ENCODE measurements at regions not wholly inside any gene's neighbourhood (a gene's known extent, or its start where the extent isn't known, plus 50 kb on each side); places are given as distances from the start of the nearest gene placed in this dataset.
"Not testable (repeated sequence)": the region's sequence is repeated elsewhere in the genome, so short reads cannot be mapped to it uniquely, and the experiment has no call there.

DNA sequence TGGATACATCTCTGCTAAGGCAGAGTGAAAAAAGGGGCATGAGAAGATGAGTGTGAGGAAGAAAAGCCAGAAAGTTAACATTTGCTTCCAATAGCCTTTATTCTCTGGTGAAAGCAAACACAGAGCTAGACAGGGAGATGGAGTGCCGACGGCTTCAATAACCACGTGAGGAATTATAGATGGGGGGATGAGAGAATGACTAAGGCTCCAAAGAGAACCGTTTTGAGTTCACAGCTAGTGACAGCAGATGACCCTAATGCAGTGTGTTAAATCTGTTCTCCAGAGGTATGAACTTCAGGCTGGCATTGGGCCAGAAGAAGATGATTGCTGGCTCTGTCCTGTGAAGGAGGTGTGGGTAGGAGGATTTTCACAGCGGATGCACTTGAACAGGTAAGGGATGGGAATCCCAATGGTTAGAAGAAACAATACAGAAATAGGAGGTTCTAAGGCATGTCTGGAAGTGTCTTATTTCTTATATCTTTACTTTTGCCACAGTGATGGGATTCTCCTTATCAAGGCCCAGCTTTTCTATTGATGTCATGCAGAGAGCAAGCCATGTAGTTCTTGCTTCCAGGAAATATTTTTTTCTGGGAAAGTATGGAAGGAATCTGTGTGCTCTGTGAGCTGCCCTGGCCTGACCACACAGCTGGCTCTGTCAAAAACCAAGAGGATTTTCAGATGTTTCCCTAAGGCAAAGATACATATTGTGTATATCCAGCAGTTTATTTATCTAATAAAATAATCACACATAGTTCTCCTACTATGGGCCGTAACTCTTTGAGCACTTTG lies 573.8 kb downstream of the LTN1 start:
- DNase-seq (ENCODE audit: low spot score) = no peak

DNA sequence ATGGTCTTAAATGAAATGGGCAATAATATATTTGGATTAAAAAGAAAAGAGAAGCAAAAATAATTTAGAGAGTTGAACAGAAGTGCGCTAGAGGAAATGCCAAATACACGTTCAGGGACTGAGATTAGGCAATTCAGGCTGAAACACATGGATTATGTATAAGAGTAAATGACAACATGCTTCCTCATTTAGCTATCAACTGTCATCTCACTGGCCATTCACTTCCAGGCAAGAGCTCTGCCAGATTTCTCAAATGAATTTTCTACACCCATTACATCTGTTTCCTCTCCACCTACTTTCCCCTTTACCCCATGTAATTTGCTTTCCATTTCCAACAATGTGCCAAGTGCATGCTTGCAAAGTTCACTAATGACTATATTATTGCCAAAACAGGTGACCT lies 582.4 kb downstream of the LTN1 start:
- no peak for DNase-seq (ENCODE audit: low spot score)

DNA sequence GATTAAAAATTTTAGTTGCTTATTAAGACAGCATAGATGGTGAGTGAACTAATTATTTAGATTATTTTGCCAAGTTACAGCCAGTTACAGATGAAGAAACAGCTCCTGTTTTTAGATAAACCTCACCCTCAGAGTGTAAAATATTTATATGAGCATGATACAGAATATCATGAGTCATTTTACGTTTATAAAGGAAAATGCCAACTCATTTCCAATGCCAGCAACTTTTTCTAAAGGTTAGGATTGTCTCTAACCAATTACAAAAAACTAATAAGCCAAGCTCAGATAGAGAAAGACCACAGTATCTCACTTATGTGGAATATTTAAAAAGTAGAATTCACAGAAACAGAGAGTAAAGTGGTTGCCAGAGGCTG lies 590.1 kb downstream of the LTN1 start:
- DNase-seq (ENCODE audit: low spot score) = no peak

DNA sequence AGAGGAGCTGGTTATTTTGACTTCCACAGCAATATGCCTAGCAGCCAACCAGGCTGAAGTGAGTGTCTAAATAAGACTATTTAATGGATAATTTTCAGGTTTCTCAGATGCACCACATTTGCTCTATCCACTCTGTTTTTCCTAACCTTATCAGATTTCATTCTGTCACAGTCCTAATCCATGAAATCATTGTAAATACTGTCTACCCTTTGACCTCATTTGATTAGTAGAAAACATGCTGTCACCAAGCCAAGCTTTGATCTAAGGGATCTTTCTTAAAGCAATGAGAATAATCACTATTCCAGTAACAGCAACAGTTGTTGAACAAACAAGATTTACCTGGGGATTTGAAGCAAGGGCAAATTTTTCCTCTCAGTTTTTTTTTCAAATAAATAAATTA lies 595.6 kb downstream of the LTN1 start:
- no peak for DNase-seq (ENCODE audit: low spot score)

DNA sequence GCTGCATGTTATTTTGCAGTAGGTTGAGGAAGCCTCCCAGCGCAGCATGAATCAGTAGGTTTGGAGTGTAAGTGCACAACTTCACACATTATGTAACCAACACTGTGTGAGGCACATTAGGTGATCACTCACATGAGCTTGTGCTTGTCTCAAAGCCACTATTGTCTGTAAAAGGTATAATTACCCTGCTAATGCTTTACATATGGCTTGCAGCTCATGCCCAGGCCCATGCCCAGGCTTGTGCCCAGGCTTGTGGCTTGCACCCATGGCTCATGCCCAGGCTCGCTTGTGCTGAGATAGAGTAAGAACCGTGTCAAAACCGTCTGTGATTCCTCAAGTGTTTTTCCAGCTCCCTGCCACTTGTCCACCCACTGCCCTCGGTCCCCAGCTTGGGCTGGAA lies 596.3 kb downstream of the LTN1 start:
- DNase-seq (ENCODE audit: low spot score) = no peak

DNA sequence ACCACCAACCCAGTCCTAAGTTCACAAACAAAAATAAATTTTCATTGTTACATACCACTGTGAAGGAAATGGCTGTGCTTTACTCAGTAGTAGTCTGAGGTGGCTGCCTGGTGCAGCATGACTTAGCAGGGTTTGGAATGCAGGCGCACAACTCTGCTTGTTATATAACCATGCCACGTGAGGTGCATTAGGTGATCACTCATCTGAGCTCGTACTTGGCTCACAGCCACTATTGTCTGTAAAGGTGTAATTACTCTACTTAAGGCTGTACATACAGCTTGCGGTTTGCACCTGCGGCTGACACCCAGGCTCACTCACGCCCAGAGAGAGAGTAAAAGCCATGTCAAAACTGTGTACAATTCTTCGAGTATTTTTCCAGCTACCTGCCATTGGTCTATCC lies 599.4 kb downstream of the LTN1 start:
- DNase-seq (ENCODE audit: low spot score) = no peak

DNA sequence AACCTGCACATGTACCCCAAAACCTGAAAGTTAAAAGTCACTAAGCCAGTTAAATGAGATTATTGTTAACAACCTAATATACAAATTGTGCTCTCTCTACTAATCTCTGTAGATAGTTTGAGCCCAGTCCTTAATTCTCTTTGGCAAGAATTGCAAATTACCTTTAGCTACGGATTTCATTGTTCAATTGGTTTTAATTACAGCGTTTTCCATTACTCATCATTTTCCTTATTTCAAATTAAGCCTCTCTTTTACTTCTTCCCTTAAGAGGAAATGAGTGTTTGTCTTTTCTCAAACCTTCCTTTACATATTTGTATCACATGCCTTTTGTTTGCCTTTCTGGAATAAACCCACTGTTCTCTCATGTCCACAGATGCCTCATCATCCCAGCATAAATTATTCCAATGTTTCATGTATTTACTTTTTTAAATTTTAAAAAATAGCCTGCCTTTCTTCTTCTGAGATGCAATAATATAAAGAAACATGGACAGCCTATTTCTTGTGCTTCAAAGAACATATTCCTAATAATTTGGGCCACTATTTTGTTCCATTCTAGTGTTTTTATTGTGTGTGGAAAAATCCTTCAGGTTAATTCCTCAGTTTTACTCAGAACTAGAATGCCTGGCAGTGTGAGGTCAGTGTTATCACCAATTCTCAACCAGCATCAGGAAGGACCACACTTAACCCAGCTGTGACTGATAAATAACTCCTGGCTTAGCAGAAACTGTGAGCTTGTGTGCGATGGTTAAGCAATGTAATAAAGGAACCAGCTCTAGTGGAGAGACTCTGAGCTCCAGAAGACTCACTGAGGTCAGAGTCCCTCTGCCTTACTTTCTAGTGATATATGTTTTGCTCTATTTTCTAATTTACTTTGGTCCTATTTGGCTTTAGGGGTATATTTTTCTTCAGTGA lies 600.5 kb downstream of the LTN1 start:
- no peak for DNase-seq (ENCODE audit: low spot score)

DNA sequence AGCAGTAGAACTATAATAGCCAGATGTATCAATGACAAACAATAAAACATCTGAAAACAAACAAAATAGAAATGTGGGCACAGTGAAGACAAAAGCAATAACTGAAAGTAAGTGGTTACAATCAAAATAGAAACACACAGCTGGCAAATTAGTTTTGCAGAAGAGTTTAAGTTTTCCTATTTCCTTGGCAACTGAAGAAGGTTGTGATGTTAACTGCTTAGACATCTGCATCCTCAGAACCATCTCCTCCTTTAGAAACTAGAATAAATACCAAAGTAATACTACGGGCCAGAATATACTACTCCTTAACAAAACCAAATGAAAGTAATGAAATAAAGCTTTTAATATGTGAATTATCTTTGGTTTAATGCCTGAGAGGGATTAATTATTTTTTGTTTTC lies 605.5 kb downstream of the LTN1 start:
- DNase-seq (ENCODE audit: low spot score) = no peak

DNA sequence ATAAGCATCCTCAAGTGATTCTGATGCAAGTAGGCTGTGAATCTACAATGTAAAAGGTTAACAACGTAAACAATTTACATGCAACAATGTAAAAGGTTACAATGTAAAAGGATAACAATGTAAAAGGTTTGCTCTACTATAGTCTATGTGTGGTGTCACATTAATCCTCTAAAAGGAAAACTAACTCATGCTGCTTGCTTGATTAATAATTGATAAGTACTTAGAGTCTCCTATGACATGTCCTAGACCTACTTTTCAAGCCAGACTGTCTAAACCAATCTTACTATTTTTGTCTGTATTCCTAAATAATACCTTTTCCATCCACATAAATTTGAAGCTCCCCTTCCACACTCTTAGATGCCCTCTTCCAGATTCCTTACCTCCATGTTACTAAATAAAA lies 606.8 kb downstream of the LTN1 start:
- no peak for DNase-seq (ENCODE audit: low spot score)

DNA sequence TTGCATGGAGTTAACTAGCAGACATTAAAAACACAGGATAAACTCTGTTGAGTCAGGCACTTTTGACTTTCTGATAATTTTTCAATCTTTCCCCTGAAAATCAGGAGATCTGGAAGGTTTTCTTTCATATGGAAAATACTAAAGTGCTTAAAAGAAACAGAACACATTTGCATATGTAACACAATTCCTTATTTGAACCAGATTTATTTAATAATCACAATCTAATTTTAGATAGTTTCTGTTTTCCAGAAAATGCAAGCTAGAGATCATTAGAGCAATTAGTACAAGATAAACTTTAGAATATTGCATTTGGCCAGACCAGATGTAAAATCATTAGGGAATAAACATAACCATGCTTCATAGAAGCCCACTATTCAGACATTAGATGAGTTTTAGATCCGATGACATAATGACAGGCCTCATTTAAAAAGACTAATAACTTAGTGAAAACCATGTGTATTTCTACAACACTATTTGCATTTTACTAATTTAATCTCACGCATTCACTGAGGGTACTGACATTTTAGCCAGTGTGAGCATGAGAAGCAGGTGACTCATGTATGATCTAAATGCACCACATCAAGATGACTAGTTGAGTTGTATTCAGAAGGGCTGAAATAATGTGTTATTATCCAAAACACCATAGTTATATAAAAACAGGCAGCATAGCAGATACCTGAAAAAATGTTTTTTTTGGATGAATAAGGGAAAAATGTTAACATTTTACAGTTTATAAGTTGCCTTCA lies 611.5 kb downstream of the LTN1 start:
- DNase-seq (ENCODE audit: low spot score) = not testable (repeated sequence)

DNA sequence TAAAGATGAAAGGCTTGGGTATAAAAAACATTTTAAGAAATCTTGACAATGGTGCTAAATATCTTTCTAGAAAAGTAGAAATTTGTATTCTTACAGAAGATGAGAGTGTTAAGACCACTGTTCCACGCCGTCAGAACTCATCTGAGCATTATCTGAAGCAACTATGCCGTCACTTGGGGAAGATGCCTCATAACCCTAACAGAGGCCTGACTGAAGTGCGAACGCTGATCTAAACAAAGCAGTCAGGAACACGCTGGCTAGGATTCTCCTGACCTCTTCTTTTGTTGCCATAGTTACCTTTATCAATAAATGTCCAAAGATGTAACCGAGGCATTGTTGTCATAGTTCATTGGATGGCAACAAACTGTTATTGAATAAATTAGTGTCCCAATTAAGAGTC lies 612.4 kb downstream of the LTN1 start:
- DNase-seq (ENCODE audit: low spot score) = no peak

DNA sequence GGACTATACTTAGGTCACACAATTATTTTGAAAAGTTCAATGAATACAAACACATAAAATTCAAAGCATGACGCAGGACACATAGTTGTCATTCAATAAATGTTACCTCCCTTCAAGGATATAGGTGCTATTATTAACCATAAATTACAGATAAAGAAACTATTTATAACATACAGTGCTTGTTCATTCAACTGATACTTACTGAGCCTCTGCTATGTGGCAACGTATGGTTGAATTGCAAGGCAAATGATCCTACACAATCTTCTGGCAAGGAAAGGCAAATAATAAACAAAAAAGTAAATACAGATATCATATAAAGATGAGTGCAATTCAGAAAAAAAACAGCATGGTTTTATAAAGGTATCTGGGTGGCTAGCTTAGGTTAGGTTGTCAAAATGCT lies 614.7 kb downstream of the LTN1 start:
- DNase-seq (ENCODE audit: low spot score) = no peak

DNA sequence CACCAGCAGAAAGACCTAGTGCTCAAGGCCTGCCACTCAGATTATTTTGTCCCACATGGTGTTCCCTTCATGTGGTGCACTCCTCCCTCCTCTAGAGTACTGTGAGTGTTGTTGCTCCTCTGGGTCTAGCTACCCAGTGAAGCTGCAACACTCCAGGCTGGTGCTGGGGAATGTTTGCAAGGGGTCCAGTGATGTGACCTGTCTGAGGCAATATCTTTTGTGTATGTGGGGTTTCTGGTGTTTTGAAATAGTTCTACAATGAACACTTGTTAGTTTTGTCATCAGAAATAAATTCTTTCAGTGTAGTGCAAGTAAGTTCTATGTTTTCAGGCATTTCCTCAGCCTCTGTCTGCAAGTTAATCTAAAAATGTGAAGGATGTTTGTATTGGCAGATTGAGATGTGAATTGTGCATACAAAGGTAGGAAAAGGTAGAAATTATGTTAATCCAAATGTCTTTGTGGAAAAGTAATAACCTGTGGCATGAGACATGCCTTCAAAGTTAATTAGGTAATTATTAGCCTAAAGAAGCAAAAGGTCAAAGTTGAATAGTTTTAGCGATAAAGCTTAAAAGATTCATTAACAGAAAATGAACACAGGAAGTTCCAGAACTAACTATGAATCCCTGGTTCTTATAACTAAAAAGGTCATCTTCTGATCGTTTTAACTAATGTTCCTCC lies 616.8 kb downstream of the LTN1 start:
- no peak for DNase-seq (ENCODE audit: low spot score)

DNA sequence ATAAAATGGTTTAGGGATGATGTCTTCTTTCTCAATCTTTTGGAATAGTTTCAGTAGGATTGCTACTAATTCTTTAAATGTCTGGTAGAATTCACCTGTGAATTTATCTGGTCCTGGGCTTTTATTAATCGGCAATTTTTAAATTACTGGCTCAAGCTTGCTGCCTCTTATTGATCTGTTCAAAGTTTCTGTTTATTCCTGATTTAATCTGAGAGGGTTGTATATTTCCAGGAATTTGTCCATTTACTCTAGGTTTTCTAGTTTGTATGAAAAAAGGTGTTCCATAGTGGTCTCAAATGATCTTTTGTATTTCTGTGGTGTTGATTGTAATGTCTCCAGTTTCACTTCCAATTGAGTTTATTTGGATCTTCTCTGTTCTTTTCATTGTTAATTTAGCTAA lies 617.8 kb downstream of the LTN1 start:
- no peak for DNase-seq (ENCODE audit: low spot score)

DNA sequence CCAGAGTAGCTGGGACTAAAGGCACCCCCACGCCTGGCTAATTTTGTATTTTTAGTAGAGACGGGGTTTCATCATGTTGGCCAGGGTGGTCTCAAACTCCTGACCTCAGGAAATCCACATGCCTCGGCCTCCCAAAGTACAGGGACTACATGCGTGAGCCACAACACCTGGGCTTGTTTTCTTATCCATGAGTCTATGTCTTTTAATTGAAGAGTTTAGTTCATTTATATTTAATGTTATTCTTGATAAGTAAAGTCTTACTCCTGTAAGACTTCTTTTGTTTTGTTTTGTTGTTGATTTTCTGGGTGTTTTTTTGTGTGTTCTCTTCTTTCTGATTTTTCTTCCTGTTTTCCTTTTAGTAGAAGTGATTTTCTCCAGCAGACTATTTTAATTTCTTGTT lies 621.0 kb downstream of the LTN1 start:
- no peak for DNase-seq (ENCODE audit: low spot score)

DNA sequence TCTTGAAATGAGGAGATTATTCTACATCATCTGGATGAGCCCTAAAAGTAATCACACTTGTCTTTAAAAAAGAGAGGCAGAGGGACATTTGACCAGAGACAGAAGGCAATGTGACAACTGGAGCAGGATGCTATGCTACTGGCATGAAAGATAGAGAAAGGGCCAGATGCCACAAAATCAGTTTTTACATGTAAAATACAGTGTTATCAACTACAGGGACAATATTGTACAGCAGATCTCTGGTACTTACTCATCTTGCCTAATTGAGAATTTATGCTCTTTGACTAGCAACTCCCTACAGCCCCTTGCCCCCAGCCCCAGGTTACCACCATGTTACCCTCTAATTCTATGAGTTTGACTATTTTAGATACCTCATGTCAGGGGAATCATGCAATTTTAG lies 633.4 kb downstream of the LTN1 start:
- DNase-seq (ENCODE audit: low spot score) = no peak

DNA sequence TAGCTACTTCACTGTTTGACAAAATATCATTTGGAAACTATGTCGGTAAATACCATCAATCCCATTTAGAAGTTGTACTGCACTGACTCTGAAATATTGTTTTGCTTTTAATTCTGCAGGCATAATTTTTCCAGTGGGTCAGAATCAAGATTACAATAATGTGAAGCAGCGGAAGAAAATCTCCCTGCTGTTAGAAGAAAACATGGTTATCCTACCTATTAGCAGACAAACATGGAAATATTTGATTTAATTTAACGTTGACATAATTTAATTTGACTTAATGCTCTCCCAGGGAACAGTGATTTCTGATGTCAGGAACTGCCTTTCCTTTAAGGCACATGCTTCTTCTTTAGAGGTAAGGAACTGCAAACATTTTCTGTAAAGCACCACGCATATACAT lies 634.0 kb downstream of the LTN1 start:
- DNase-seq (ENCODE audit: low spot score) = no peak

DNA sequence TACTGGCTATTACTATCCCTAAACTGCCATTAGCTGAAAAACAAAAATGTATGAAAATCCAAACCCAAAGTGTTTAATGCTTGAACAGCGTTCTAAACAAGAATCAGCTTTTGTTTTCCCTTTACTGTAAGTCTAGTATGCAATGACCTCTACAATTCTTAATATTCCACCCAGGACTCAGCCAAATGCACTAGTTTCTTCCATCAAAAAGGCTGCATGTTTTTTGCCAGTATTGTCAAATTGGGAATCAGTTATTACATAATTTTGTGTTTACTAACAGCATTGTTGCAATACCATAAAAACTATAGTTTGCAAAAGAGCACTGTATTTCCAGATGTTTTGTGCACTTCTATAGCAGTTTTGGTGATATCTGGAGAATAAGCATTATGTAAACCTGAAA lies 634.5 kb downstream of the LTN1 start:
- no peak for DNase-seq (ENCODE audit: low spot score)

DNA sequence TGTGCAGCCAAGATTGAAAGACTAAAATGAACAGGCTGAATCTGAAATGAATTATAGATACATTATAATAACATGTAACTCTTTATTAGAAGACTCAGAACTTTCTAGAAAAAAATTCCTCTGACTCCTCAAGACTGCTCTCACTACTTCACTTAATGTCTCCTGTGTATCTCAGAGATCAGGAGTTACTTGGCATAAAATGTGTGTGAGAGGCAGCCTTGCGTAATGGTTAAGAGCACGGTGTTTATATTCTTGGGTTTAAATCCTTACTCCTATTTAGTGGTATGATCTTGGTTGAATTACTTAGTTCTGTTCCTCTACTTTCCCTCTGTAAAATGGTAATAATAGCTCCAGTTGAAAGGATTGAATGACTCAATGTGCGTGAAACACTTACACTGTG lies 634.9 kb downstream of the LTN1 start:
- no peak for DNase-seq (ENCODE audit: low spot score)

DNA sequence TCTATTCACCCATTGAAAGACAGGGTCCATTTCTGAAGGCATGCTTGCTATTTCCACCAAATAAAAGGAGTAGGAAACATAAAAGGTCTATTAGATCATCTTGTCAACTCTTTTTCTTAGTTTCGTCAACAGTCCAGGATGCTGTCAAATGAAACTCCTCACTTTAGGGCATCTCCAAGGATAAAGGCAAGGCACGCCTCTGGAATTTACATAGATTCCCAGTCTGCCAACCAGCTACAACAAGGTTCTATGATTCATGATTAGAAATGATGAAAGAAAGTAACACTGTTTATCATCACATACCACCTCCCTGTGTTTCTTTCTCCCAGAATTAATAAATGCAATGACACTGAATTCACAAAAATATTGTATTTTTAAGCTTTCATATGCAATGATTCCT lies 636.3 kb downstream of the LTN1 start:
- DNase-seq (ENCODE audit: low spot score) = no peak

DNA sequence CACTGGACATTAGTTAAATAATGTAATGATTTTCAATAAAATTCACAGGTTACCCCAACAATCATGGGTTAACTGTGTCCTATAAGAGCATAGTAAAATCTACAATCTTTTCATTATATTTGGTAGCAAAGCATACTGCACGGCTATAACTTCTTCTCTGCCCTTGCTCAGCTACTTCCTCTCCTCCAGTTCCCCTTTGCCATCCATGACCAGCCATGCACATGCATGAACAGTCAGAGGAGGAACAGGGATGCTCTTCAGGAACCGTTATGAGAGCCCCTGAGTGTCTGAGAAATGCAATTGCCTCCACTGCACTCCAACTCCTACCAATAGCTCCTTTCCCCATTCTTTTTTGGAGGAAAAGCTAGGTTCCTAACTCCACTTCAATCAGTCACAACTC lies 646.7 kb downstream of the LTN1 start:
- no peak for DNase-seq (ENCODE audit: low spot score)

DNA sequence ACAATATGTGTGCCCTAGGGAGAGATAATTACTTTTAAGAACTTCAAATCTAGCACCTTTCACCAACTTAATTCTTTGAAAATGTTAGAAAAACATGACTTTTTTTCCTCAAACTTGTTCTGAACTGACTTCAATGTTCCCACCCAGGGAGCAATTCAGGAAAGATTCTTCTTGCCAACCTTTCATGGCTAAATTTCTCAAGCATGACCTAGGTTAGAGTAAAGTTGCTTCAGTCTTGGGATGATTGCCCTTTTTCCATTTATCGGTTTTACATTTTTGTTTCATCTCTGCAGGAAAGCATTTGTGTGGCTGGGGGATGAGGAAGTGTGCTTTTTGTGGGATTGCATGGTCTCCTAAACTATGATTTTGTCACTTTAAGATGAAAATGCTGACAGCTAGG lies 647.7 kb downstream of the LTN1 start:
- no peak for DNase-seq (ENCODE audit: low spot score)
